GM10266 (cell line): ENCODE measurements at regions not wholly inside any gene's neighbourhood (a gene's known extent, or its start where the extent isn't known, plus 50 kb on each side); places are given as distances from the start of the nearest gene placed in this dataset.

Experiments used
- DNase-seq: peaks from one replicate; pipeline ENCODE4 v3.0.0; 2012; ENCODE audit errors: extremely low spot score
- CTCF ChIP-seq: IDR thresholded peaks from 2 replicates; pipeline ENCODE4 v1.5.1; 2012; ENCODE audit warnings: mild to moderate bottlenecking, low read depth; ENCODE audit not compliant: control insufficient read depth, insufficient read depth; ENCODE audit errors: missing control alignments

GRCh38 chr7:130940326-130940725, 206.3 kb upstream of the KLF14 start:
- TF ChIP-seq CTCF, result no peak
- no peak for DNase-seq

GRCh38 chr7:130940907-130941306, 206.9 kb upstream of the KLF14 start:
- DNase-seq, result no peak
- no peak for TF ChIP-seq CTCF

GRCh38 chr7:130941322-130942210, 207.6 kb upstream of the KLF14 start:
- DNase-seq, result no peak
- no peak for TF ChIP-seq CTCF

- no peak for TF ChIP-seq CTCF
- DNase-seq, result no peak
Observed at GRCh38 chr7:130942211-130942964, 208.4 kb upstream of the KLF14 start.

DNA sequence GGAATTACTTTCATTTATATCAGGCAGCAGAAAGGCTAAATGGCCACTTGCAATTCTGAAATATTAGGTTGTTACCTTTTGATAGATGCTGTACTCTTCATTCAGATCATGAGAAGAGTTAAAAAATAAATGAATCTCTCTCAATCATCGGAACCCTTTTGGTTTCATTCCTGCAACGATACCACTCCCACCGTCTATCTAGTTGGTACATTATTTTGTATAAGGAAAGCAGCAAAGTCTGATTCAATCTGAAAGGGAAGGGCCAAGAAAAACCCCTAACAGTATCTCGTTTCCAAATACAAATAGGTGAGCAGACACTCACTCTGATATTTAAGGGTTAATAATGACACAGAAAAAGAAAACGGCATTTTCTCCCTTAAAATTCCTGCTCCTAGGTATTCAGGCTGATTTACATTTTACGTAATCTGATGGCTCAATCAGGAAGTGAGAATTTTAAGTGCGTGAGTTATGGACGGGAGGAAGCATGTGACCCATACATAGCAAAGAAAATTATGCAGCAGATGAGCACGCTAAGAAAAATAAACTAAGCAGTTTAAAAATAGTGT, 209.4 kb upstream of the KLF14 start:
- DNase-seq, result no peak
- no peak for TF ChIP-seq CTCF

GRCh38 chr7:130943981-130944380, 210.0 kb upstream of the KLF14 start:
- DNase-seq, result no peak
- no peak for TF ChIP-seq CTCF

- TF ChIP-seq CTCF, result no peak
- DNase-seq, result no peak
Observed at GRCh38 chr7:130944997-130945396, 211.0 kb upstream of the KLF14 start.
